ENCODE measurements at regions not wholly inside any gene's neighbourhood (a gene's known extent, or its start where the extent isn't known, plus 50 kb on each side); places are given as distances from the start of the nearest gene placed in this dataset.

- TF ChIP-seq CTCF (conservative IDR thresholded peaks at IDR 0.05; ENCODE audit: low read depth, low read length), result no peak
- DNase-seq (ENCODE audit: low read depth), result no peak
- no peak overlapping the region for H3K4me3 ChIP-seq (ENCODE audit: low read depth, low read length)
Observed at GRCh38 chr2:7933672-7934071, 748.2 kb upstream of the ID2 start.

GRCh38 chr2:7934476-7934875, 747.4 kb upstream of the ID2 start:
- no peak for TF ChIP-seq CTCF (conservative IDR thresholded peaks at IDR 0.05; ENCODE audit: low read depth, low read length)
- H3K4me3 ChIP-seq (ENCODE audit: low read depth, low read length), result no peak overlapping the region
- DNase-seq (ENCODE audit: low read depth), result no peak

GRCh38 chr2:7937082-7937481, 744.8 kb upstream of the ID2 start:
- TF ChIP-seq CTCF (conservative IDR thresholded peaks at IDR 0.05; ENCODE audit: low read depth, low read length), result no peak
- H3K4me3 ChIP-seq (ENCODE audit: low read depth, low read length), result no peak overlapping the region

GRCh38 chr2:7940723-7941122, 741.1 kb upstream of the ID2 start:
- DNase-seq (ENCODE audit: low read depth), result no peak
- H3K4me3 ChIP-seq (ENCODE audit: low read depth, low read length), result no peak overlapping the region
- TF ChIP-seq CTCF (conservative IDR thresholded peaks at IDR 0.05; ENCODE audit: low read depth, low read length), result no peak

More at GRCh38 chr2:7937082-7937481, 744.8 kb upstream of the ID2 start:
- no peak for DNase-seq (ENCODE audit: low read depth)

- DNase-seq (ENCODE audit: low read depth), result no peak
- H3K4me3 ChIP-seq (ENCODE audit: low read depth, low read length), result no peak overlapping the region
Observed at GRCh38 chr2:7943446-7943845, 738.4 kb upstream of the ID2 start.

GRCh38 chr2:7945026-7945425, 736.8 kb upstream of the ID2 start:
- TF ChIP-seq CTCF (conservative IDR thresholded peaks at IDR 0.05; ENCODE audit: low read depth, low read length), result no peak
- no peak for DNase-seq (ENCODE audit: low read depth)
- no peak overlapping the region for H3K4me3 ChIP-seq (ENCODE audit: low read depth, low read length)

More at GRCh38 chr2:7943446-7943845, 738.4 kb upstream of the ID2 start:
- no peak for TF ChIP-seq CTCF (conservative IDR thresholded peaks at IDR 0.05; ENCODE audit: low read depth, low read length)

GRCh38 chr2:7950035-7950612, 731.7 kb upstream of the ID2 start:
- DNase-seq (ENCODE audit: low read depth), result no peak
- no peak for TF ChIP-seq CTCF (conservative IDR thresholded peaks at IDR 0.05; ENCODE audit: low read depth, low read length)
- H3K4me3 ChIP-seq (ENCODE audit: low read depth, low read length), result no peak overlapping the region

All from epithelial cell of proximal tubule (primary cell).